ENCODE measurements at regions not wholly inside any gene's neighbourhood (a gene's known extent, or its start where the extent isn't known, plus 50 kb on each side); places are given as distances from the start of the nearest gene placed in this dataset.
"Not testable (repeated sequence)": the region's sequence is repeated elsewhere in the genome, so short reads cannot be mapped to it uniquely, and the experiment has no call there.

DNA sequence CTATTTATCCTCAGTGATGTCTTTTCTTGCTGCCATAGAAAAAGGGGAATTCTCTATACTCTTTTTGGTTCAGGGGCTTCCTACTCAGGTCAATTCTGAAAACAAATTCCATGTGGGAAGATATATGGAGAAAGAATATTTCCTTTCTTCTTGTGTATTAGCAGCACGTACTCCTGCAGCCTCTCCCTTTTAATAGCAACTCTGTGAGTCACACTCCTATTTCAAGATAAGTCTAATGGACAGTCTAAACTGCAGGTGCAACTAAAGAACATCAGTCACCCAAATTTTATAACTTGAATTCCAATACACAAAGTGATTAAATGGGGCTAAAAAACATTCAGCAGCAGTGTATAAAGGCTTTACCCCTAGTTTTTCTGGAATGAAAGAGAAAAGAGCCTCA lies 942.2 kb downstream of the CNTNAP5 start:
- DNase-seq = no peak

DNA sequence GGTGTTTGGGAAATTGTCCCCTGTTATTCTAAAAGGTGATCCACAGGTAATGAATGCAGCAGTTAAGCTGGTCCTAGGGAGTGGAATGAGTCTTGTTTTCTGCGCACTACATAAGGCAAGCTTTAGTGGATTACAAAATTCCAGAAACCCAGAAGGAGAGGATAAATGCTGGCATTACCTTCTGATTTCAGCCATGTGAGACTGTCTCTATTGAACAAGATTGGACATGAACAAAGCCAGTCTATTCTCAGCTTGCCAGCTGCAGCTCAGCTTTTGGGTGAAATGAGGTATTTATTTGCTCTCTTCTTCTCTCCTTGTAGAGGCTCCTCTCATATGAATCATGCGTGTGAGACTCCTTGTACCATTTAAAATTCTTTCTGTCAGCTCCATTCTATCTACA lies 944.9 kb downstream of the CNTNAP5 start:
- no peak for DNase-seq

DNA sequence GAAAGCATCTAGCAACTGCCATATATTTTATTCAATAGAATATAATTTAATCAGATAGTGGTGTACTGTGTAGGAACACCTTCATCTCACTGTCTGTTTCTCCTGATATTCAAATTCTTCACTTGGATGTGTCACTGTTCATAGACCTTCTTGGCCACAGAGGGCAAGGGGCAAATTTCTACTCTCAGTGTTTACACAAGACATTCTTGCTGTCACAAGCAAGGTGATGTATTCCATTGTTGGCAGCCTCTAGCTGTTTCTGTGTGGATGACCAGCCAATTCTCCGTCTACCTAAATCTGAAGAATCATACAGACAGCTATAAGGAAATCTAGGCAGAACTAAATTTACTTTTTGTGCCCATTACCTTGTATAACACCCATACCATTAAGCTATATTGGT lies 948.3 kb downstream of the CNTNAP5 start:
- DNase-seq = no peak

DNA sequence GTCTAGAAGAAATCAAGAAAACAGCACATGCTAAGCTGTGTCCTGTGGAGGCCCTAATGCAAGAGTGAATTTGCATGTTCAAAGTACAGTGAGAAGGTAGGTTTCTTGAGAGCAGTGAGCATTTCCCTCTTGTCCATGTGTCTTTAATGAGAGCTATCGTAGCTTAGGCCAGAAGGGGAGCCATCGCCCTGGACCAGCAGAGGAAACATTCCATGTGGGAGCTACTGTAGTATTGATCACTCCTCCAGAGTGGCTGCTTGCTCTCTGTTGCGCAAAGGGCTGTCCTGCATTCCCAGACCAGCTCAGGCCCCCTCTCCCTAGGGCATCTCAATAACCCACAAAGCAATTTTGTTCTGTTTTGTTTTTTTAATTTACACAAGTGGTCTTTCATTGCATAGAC lies 950.1 kb downstream of the CNTNAP5 start:
- no peak for DNase-seq

DNA sequence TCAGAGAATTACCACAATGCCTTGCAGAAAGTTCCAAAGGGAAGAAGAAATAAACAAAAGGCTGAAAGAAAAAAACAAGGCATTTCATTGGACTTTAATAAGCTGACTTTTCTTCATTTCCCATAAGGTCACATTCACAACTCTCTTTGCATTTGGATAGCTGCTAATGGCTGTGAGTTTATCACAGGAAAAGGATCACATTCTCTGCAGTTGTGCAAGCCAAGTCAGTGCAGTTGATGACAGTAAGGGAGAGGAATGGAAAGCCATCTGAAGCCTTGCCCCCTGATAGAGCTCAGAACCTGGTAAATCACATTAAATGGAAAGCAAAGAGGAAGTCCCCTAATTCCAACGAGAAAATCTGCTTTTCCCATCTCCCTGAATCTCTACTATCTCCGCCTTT lies 950.6 kb downstream of the CNTNAP5 start:
- DNase-seq = no peak

GRCh38 chr2:124978597-124978996 lies 953.5 kb downstream of the CNTNAP5 start:
- DNase-seq = no peak

DNA sequence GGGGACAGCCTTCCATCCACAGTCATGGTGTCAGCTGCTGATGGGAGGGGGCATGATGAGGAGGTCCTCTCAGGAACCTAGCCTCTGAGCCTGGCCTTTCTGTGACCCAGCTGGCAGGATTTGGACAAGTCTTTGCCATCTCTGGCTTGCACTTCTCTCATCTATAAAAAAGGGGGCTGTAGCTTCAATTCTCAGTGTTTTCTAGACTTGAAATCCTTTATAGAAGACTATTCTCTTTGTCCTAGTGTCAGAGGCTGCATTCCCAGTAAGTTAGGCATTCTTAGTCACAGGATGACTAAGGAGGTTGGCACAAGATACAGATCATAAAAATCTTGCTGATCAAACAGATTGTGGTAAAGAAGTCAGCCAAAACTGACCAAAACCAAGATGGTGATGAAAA lies 958.5 kb downstream of the CNTNAP5 start:
- DNase-seq = no peak

DNA sequence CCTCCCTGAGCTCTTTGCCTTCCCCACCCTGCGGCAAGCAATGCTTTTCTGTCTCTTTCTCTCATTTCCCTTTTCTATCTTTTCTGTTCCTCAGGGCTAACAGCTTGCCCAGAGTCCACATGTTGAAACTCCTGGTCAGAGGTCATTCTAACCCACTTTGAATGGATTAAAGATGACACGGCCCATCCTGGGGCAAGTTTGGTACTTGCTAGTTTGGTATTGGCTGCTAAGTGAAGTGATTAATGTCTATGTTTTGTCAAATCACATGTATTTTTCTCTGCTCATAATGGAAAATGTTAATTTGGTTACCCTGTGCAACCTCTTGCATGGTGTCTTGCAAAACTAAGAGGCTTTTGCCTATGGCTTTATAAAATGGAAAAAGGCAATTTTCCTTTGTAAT lies 960.2 kb downstream of the CNTNAP5 start:
- no peak for DNase-seq

GRCh38 chr2:124986136-124986535 lies 961.0 kb downstream of the CNTNAP5 start:
- DNase-seq = no peak

DNA sequence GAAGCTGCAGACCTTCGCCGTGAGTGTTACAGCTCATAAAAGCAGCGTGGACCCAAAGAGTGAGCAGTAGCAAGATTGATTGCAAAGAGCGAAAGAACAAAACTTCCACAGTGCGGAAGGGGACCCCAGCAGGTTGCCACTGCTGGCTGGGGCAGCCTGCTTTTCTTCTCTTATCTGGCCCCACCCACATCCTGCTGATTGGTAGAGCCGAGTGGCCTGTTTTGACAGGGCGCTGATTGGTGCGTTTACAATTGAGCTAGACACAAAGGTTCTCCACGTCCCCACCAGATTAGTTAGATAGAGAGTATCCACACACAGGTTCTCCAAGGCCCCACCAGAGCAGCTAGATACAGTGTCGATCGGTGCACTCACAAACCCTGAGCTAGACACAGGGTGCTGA lies 961.8 kb downstream of the CNTNAP5 start:
- not testable (repeated sequence) for DNase-seq

DNA sequence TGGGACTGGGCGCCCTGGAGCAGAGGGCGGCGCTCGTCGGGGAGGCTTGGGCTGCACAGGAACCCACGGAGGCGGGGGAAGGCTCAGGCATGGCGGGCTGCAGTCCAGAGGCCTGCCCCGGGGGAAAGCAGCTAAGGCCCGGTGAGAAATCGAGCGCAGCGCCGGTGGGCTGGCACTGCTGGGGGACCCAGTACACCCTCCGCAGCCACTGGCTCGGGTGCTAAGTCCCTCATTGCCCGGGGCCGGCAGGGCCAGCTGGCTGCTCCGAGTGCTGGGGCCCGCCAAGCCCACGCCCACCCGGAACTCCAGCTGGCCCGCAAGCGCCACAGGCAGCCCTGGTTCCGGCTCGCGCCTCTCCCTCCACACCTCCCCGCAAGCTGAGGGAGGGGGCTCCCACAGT lies 962.3 kb downstream of the CNTNAP5 start:
- not testable (repeated sequence) for DNase-seq

- no peak for DNase-seq
These were observed 963.0 kb downstream of the CNTNAP5 start for GRCh38 chr2:124988111-124988510.

DNA sequence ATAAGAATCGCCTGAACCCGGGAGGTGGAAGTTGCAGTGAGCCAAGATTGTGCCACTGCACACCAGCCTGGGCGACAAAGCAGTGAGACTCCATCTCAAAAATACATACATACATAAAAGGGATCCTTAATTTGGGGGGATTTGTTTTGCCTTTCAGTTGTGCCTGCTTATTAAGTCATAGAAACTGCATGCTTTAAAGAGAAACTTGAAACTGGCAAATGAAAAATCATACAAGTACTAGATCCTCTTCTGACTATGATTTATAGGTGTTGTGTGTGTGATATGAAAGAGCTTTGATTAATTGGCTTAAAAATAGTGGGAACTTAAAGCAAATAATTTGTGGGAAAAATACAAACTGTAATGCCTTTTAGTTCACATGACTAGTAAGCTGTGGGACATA lies 963.7 kb downstream of the CNTNAP5 start:
- DNase-seq = no peak

GRCh38 chr2:124993809-124994208 lies 968.7 kb downstream of the CNTNAP5 start:
- no peak for DNase-seq

DNA sequence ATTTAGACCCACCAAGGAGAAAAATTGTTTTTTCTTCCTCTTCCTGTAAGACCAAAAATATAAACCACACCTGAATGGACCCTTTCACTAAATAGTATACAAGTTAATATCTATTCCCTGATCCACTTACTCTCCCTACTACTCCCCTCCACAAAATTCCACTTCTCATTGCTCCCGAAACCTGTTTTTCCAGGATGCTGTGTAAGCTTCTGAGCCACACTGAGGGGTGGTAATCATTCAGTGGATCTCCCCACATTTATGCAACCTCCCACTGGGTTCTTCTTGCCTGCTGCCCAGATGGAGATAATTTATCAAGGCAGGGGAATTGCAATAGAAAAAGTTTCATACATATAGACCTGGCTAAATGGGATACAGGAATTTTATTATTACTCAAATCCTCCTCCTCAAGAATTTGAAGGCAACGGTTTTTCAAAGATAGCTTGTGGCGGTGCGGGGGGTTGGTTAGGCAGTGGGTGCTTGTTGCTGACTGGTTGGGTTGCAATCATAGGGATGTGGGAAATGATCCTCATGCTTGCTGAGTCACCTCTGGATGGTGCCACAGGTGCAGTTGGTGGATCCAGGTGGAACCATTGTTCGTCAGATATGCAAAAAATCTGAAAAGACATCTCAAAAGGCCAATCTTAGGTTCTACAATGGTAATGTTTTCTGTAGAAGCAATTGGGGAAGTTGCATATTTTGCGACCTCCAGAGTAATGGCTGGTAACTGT lies 970.3 kb downstream of the CNTNAP5 start:
- no peak for DNase-seq

DNA sequence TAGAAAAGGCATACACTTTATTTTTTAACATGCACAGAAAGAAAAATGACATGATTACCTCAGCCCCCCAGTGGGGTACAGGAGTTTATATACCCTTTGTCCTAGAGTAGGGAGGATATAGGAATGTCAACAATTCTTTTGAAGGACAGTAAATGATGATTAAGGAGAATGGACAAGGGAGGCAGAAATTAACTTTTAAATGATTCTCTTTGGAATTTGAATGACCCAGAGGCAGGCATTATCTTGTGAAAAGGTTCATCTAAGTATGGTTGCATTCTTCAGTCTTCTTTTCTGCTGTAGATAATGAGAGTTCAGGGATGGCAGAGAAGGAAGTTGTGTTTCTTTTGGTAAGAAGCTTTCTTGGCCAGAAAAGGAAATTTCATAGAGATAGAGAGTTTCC lies 971.3 kb downstream of the CNTNAP5 start:
- no peak for DNase-seq

DNA sequence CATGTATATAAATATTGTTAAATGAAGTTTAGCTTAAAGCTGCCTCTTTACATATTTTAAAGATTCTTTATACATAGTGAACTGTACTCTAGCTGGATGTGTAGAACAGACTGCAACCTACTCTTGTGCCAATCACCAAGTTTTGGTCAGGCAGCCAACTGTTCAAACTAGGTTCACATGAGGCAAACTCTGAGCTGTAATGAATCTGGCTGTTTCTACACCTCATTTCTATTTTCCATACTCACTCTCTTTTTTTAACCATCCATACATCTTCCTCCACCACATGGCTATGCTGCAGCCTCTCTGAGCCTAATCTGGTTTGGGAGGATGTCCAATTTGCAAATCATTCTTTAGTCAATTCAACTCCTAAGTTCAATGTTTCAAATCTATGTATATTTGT lies 974.8 kb downstream of the CNTNAP5 start:
- no peak for DNase-seq

DNA sequence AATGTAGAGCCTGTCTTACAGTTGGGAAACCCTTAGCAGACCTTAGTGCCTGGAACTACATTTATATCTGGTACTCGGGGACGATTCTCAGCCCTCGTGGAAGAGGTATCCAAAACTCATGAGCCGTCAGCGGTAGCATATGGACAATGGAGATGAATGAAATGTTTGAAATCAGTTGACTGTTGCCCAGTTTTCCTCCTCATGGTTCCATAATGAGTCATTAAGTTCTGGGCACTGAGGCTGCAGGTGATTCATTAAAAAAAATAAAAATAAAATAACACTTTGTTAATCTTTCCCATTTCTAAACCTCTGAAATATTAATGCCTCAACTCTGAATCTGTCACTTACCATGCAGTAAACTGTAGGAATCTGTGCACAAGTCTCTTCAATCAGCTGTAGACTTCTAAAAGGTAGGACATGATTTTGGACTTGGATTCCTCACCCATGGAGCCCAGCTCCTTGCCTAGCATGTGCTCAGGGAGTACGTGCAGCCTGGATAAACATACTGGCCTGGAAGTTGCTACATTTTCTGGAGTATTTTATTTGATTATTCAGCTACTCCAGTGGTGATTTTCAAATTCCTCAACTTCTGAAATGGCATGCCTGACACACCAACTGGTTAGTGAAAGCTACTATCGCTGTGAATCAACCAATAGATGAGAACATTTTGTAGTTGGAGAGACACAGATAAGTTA lies 979.2 kb downstream of the CNTNAP5 start:
- DNase-seq = no peak

GRCh38 chr2:125006676-125007075 lies 981.6 kb downstream of the CNTNAP5 start:
- no peak for DNase-seq

DNA sequence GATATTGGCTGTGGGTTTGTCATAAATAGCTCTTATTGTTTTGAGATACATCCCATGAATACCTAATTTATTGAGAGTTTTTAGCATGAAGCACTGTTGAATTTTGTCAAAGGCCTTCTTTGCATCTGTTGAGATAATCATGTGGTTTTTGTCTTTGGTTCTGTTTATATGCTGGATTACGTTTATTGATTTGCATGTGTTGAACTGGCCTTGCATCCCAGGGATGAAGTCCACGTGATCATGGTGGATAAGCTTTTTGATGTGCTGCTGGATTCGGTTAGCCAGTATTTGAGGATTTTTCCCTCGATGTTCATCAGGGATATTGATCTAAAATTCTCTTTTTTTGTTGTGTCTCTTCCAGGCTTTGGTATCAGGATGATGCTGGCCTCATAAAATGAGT lies 1003.6 kb downstream of the CNTNAP5 start:
- not testable (repeated sequence) for DNase-seq

- no peak for DNase-seq
These were observed 1008.8 kb downstream of the CNTNAP5 start for GRCh38 chr2:125033871-125034270.

GRCh38 chr2:125037135-125037653 lies 1012.1 kb downstream of the CNTNAP5 start:
- DNase-seq = no peak

GRCh38 chr2:125041846-125042245 lies 1016.8 kb downstream of the CNTNAP5 start:
- DNase-seq = no peak

DNA sequence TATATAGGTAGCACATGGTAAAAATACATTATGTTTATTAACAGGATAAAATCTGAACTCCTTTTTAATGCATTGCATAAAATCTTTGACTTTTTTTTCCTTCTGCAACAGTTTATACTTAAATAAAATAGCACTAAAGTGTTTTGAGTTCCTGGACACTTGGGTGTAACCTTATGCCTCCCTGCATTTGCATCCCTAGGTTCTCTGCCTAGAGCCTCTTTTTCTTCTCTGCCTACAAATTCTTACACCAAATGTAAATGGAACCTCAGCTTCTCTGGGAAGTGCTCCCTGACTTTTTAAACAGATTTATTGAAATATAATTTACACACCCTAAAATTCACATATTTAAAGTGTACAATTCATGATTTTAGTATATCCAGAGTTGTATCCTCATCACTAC lies 1017.6 kb downstream of the CNTNAP5 start:
- no peak for DNase-seq

Data from dermis blood vessel endothelial cell (primary cell).